NCI-H146 (cell line): ENCODE measurements at regions not wholly inside any gene's neighbourhood (a gene's known extent, or its start where the extent isn't known, plus 50 kb on each side); places are given as distances from the start of the nearest gene placed in this dataset.

ENCODE experiments used
- DNase-seq: peaks from one replicate; lab custom pipeline; 2025; lab: John Stamatoyannopoulos, UW

- no peak for DNase-seq
These were observed 52.8 kb upstream of the FBXL7 start for GRCh38 chr5:15447209-15447608.

GRCh38 chr5:15446552-15446951 is 53.4 kb upstream of the FBXL7 start:
- DNase-seq: no peak

- DNase-seq: no peak
These were observed 57.8 kb upstream of the FBXL7 start for GRCh38 chr5:15442193-15442570.

- no peak for DNase-seq
These were observed 58.4 kb upstream of the FBXL7 start for GRCh38 chr5:15441433-15442192.

- DNase-seq: no peak
These were observed 59.5 kb upstream of the FBXL7 start for GRCh38 chr5:15440434-15440833.

GRCh38 chr5:15439801-15440200 is 60.2 kb upstream of the FBXL7 start:
- DNase-seq: no peak

- no peak for DNase-seq
These were observed 66.3 kb upstream of the FBXL7 start for GRCh38 chr5:15433709-15434108.

- no peak for DNase-seq
These were observed 68.1 kb upstream of the FBXL7 start for GRCh38 chr5:15431923-15432322.

- DNase-seq: no peak
These were observed 74.2 kb upstream of the FBXL7 start for GRCh38 chr5:15425766-15426165.

- no peak for DNase-seq
These were observed 75.2 kb upstream of the FBXL7 start for GRCh38 chr5:15424769-15425168.

- DNase-seq: no peak
These were observed 78.0 kb upstream of the FBXL7 start for GRCh38 chr5:15421921-15422412.

GRCh38 chr5:15421381-15421780 is 78.6 kb upstream of the FBXL7 start:
- no peak for DNase-seq

- DNase-seq: no peak
These were observed 79.8 kb upstream of the FBXL7 start for GRCh38 chr5:15420201-15420600.

- no peak for DNase-seq
These were observed 82.8 kb upstream of the FBXL7 start for GRCh38 chr5:15417156-15417555.

GRCh38 chr5:15406478-15406877 is 93.5 kb upstream of the FBXL7 start:
- DNase-seq: no peak

GRCh38 chr5:15393146-15393545 is 106.8 kb upstream of the FBXL7 start:
- DNase-seq: no peak

GRCh38 chr5:15391704-15392397 is 108.1 kb upstream of the FBXL7 start:
- DNase-seq: no peak

- DNase-seq: no peak
These were observed 111.1 kb upstream of the FBXL7 start for GRCh38 chr5:15388866-15389265.

- DNase-seq: no peak
These were observed 112.0 kb upstream of the FBXL7 start for GRCh38 chr5:15387931-15388524.

GRCh38 chr5:15386122-15386521 is 113.9 kb upstream of the FBXL7 start:
- no peak for DNase-seq

- DNase-seq: no peak
These were observed 114.4 kb upstream of the FBXL7 start for GRCh38 chr5:15385553-15385952.

- no peak for DNase-seq
These were observed 114.9 kb upstream of the FBXL7 start for GRCh38 chr5:15385037-15385436.

- no peak for DNase-seq
These were observed 115.4 kb upstream of the FBXL7 start for GRCh38 chr5:15384581-15384980.
